HG03469 (cell line): ENCODE measurements at regions not wholly inside any gene's neighbourhood (a gene's known extent, or its start where the extent isn't known, plus 50 kb on each side); places are given as distances from the start of the nearest gene placed in this dataset.

Source experiments
- ATAC-seq: cut with Tn5 transposase; IDR thresholded peaks from one replicate; pipeline ENCODE4 v1.9.1; 2021; ENCODE audit warnings: mild to moderate bottlenecking, moderate library complexity, moderate number of reproducible peaks; ENCODE audit not compliant: unreplicated experiment

DNA sequence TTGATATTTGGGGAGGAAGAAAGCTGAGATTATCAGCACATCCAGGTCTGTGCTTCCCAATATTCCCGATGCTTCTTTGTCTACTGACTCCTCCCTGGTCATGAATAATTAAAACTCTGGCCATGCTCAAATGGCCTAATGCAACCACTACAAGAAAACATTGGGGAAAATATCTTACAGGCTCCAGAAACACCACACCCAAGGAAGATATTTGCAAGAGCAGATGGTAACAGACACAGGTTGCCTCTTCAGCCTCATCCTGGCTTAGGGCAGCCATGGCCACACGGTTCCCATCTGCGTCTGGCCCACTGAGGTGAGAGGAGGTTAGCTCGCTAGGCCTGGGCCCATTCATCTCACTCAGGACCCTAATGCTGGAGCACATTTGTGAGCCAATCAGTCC is 108.4 kb upstream of the SDK1 start:
- ATAC-seq, result no peak

- no peak for ATAC-seq
Measured at GRCh38 chr7:3193379-3194120, 107.5 kb upstream of the SDK1 start.

GRCh38 chr7:3194501-3195141 is 106.4 kb upstream of the SDK1 start:
- ATAC-seq, result no peak

DNA sequence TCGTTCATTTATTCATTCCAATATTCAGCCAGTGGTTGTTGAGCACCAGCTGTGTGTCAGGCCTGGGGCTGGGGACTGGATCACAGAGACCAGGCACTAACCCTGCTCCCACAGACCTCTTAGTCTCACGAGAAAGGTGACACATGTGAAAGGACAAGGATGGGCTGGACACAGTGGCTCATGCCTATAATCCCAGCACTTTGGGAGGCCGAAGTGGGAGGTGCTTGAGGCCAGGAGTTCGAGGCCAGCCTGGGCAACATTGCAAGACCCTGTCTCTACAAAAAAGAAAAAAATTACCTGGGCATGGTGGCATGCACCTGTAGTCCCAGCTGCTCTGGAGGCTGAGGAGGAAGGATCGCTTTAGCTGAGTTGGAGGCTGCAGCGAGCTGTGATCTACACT is 105.9 kb upstream of the SDK1 start:
- ATAC-seq, result no peak

- ATAC-seq, result no peak
Measured at GRCh38 chr7:3196629-3197400, 104.2 kb upstream of the SDK1 start.

- no peak for ATAC-seq
Measured at GRCh38 chr7:3197567-3198213, 103.4 kb upstream of the SDK1 start.

GRCh38 chr7:3198316-3198715 is 102.7 kb upstream of the SDK1 start:
- ATAC-seq, result no peak

DNA sequence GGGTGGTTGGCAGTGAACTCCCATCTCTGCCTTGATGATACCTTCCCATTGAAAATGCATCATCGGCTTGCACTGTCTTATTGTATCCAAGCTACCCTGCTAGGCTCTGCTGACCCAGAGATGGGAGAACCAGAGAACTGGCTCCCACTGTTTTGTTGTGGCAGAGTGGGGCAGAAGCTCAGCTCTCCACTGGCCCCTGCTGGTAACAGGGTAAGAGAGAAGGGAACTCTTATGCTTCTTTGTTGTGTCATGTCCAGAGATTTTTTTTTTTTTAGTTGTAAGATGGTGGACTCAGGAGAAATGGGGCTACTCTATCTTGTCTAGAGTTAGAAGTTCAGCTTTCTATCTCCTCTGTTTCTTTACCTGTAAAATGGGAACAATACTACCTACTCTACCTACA is 100.5 kb upstream of the SDK1 start:
- no peak for ATAC-seq

DNA sequence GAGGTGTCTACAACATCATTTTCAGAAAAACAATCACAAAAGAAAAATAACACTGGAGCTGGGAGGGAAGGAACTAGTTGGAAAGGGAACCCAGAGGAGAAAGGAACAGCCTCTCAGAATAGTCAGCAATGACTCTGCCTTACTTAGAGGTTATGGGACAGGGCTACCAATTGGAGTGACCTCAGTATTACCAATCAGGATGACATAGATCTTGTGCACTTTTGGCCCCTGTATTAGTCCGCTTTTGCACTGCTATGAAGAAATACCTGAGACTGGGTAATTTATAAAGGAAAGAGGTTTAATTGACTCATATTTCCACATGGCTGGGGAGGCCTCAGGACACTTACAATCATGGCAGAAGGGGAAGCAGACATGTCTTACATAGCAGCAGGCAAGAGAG is 99.7 kb upstream of the SDK1 start:
- no peak for ATAC-seq

DNA sequence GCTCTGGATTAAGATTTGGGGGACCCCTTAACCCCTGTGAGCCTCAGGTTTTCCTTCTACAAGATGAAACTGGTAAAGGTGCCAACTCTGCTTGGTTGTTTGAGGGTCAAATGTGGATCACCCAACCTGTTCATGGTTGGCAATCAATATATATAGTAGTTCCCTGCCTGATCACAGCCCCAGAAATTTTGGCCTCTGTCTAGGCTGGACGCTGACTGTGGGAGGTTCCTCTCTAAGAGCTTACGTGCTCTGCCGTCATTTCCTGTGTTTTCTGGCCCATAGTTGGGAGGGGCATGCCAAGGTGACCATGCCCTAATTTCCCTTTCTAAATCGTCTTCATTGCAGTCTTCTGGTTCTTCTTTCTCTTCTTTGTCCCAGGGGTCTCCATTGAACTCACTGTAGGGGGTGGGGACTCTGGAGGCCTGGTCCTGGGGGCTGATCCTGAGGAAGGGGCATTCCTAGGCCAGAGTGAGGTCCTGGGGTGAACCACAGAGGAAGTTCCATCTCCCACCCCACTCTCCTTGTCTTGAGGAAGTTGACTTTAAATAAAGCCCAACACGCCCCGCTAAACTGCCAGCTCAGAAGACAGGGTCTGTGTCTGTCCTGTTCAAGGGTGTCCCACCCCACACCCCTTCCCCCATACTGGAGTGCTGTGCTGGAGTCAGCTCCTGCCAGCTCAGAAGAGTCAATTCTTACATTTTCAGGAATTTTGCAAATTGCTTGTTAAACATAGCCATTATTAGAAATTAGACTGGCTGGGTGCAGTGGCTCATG is 98.9 kb upstream of the SDK1 start:
- no peak for ATAC-seq

DNA sequence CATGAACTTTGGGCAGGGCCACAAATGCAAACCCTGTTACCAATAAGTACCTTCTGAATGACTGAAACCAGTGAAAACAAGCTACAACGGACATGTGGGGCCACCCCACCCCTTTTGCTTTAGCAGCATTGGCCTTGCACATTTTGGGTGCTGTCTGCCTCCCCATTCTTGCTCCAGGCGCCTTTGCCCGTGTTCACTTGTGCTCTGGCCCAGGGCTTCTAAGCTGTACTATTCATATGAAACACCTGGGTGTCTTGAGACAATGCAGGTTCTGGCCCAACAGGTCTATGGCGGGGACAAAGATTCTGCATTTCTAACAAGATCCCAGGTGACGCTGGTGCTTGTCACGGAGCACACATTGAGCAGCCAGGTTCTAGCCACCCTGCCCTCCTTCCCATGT is 96.5 kb upstream of the SDK1 start:
- ATAC-seq, result no peak

DNA sequence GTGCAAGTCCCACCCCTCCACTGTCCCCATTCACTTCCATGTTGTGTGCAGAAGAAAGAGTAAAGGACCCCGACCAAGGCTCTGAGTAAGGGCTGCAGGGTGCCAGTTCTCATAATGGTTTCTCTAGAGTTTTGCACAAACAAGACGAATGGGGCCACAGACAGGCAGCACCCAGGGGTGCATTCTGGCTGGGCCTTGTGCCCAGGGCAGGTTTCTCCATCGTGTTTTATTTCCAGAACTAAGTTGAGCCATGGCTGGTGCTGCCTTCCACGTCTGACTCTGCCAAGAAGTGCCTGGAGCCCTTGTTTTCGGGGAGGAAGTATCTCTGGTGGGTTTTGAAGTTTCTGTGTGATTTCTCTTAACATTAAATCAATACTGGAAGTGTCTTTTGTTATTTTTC is 95.0 kb upstream of the SDK1 start:
- ATAC-seq, result no peak

DNA sequence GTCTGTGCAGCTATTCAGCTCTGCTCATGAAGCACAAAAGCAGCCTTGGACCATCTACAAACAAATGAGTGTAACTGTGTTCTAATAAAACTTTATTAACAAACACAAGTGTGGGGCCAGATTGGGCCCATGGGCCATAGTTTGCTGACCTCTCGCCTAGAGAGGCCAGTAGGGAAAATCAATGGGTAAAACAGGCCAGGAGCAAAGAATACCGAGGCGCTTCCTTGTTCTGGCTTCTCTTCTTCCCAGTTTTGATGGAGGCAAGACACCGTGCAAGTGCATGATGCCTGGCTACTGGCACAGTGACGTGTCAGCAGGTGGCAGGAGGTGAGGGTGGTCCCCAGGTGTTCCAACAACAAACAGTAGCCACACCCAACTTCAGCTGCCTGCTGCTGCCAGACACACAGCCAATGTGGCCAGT is 94.3 kb upstream of the SDK1 start:
- no peak for ATAC-seq

DNA sequence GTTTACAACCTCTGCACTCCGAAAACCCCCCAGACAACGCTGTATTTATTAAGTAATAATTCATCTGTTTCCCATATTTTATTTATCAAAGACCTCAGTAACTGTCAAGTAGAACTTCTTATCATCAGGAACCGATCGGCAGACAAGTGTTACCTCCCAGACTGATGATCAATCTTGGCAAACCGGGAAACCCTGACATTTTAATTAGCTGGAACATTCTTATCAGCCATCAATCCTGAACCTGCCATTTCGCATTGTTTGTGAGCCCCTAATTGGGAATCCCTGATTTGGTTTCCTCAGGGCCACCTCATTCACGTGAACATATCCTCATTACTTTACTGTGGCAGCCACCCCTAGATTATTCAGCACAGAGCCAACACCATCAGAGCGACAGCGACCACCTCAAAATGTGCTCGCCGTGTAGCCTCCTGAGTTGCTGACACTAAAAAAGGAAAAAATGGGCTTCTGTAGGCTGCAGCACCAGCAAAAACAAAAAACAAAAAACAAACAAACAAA is 93.6 kb upstream of the SDK1 start:
- no peak for ATAC-seq

DNA sequence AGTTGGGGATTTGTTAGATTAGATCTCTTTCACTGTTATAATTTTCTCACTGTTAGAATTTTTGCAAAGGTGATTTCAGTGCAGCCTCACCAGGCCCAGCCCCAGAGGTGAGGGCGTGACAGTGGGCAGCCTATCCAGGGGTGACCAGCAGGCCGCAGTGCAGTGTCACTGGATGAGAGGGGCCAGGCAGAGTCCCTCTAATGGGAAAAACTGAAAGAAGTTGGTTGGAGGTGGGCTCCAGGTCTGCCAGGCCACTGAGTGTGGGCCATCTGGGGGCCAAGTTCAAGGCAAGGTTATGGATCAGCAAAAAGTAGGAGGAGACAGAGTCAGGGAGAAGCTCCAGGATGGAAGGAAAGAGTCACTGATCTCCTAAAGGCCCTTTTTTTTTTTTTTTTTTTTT is 90.5 kb upstream of the SDK1 start:
- ATAC-seq, result no peak

GRCh38 chr7:3214090-3214413 is 87.0 kb upstream of the SDK1 start:
- ATAC-seq, result no peak

GRCh38 chr7:3215624-3216585 is 85.1 kb upstream of the SDK1 start:
- no peak for ATAC-seq

DNA sequence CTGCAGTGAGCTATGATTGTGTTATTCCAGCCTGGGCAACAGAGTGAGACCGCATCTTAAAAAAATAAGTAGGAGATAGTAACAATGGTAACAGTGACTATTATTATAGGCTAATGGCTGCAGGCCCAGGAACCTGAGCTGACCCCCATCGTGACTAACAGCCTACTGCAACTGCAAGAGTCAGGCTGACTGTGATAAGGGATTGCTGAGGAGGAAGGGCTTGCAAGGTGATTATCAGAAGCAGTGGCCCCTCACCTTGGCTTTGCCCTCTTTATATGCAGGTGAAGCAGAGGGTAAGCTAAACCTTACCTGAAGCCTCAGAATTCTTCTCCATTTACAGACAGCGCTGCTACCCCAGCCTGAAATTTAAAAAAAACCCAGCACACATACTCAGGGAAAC is 83.9 kb upstream of the SDK1 start:
- no peak for ATAC-seq

- ATAC-seq, result no peak
Measured at GRCh38 chr7:3218411-3219225, 82.4 kb upstream of the SDK1 start.
